ENCODE measurements at regions not wholly inside any gene's neighbourhood (a gene's known extent, or its start where the extent isn't known, plus 50 kb on each side); places are given as distances from the start of the nearest gene placed in this dataset.
A peak's percentile ranks its signal among the peaks of the same experiment; 100 is the strongest.
"Not testable (repeated sequence)": the region's sequence is repeated elsewhere in the genome, so short reads cannot be mapped to it uniquely, and the experiment has no call there.

DNA sequence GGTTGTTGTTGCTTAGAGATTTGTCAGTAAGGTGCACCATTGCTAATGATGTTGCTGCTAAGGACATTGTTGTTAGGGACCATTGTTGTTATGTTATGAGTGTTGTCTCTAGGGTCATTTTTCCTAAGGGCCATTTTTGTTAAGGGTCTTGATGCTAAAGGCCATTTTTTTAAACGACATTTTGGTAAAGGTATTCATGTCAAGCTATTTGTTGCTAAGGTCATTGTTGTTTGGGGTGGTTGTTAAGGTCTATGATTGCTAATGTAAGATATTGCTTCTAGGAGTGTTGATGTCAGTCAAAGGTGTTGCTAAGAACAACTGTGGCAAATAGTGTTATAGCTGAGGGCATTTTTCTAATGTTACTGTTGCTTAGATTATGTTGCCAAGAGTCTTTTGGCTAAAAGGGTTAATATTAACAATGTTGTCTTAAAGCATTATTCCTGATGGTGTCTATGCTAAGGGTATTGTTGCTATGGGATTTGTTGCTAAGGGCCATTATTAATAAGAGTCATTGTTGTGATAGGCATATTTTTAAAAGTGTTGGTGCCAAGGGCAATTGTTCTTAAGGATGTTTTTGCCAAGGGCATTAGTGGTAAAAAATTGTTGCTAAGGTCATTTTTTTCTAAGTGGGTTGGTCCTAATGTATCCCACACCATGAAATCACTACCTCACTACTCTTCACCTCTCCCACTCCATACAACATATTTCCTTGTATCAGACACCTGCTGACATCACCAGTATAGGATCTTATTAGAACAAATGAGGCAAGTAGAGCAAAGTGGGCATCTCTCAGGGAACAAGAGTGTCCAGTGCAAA is 56.2 kb downstream of the SPATA31A6 start:
- DNase-seq (ENCODE audit: extremely low read depth in 1 of 11, low read depth in 9 of 11, low spot score in 4 of 11): not testable (repeated sequence)

DNA sequence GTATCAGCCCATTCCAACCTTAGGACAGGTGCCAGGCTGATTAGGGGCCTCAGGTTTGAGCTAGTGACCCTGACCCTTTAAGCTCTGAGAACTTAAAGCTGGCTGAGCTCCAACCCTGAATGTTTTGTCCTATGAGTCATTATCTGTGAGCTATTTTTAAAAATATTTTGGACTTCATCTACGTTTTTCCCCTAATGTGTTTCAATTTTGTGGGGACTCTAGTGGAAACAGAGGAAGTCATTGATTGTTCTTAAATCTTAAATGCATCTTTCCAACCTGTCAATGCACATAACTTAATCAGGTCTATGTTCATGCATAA is 56.8 kb downstream of the SPATA31A6 start:
- DNase-seq (ENCODE audit: extremely low read depth in 1 of 11, low read depth in 9 of 11, low spot score in 4 of 11): not testable (repeated sequence)

DNA sequence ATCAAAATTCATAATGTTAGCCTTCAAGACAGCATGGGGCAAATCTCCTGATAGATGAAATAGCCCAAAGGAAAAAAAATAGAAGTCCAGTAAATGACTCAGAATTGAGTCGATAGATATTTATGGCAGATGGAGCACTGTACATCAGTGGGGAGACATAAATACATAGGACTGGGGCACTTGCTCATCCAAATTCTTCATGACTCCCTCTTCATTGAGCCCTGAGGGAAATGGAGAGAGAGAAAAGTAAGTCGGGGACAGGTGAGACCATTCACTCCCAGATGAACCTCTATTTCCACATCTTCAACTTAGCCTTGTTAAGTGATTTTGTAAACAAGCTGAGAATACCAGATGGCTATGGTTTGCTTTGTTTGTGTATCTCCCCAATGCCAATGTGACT is 59.8 kb downstream of the SPATA31A6 start:
- DNase-seq (ENCODE audit: extremely low read depth in 1 of 11, low read depth in 9 of 11, low spot score in 4 of 11): not testable (repeated sequence)

DNA sequence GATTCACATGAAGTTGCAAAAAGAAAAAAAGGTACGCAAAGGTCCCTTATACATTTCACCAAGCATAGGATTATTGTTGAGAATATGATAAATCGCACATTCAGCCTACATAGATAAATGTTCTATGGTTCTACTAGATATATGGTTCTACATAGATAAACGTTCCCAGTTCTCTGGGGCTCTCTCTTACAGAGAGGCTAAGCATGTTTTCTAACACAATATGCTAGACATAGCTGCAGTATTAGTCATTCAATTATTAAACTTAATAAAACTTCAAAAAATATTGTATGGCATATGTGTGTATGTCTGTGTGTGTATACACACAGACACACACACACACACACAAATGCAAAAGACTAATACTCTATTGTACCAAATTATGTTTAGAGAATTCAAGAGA is 60.4 kb downstream of the SPATA31A6 start:
- not testable (repeated sequence) for DNase-seq (ENCODE audit: extremely low read depth in 1 of 11, low read depth in 9 of 11, low spot score in 4 of 11)

DNA sequence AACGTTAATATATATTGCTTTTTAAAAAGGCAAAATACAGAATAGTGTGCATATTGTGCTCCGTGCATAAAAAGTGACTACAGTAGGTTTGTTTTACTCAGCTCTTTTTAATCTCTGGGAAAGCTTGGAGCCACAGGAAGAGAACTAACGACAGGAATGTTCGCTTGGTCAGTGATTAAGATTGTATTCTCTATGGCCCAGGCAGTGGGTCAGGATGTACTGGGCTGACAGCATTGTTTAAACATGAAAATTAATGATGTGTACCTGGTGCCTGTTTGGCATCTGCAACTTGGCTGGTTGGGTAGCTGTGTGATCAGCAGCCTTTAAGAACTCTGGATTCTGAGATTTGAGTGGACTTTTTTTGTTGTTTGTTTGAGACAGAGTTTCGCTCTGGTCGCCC is 85.3 kb downstream of the SPATA31A6 start:
- DNase-seq (ENCODE audit: extremely low read depth in 1 of 11, low read depth in 9 of 11, low spot score in 4 of 11): not testable (repeated sequence)

DNA sequence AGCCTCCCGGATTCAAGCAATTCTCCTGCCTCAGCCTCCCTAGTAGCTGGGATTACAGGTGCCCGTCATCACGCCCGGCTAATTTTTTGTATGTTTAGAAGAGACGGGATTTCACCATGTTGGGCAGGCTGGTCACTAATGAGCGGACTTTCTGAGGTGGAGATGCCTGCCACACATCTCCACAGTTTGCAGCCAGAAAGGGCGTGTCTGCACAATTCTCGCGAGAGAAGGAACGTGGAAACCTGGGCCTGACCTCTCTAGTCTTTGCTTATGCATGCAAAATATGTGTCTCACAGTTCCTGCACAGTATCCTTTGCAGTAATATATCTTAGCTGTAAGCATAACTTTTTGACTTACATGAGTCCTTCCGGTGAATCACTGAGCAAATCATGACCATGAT is 85.7 kb downstream of the SPATA31A6 start:
- DNase-seq (ENCODE audit: extremely low read depth in 1 of 11, low read depth in 9 of 11, low spot score in 4 of 11): not testable (repeated sequence)

DNA sequence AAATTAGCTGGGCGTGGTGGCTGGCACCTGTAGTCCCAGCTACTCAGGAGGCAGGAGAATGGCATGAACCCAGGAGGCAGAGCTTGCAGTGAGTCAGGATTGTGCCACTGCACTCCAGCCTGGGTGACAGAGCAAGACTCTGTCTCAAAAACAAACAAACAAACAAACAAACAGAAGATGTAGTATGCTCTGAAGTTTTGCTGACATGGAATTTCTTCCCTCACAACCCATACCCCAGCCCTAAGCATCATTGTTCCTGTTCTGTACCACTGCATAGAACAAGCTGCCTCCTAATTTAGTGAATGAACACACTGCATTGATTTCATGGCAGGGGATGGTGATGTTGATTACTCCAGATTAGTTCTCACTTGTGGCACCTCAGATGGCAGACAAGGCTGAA is 89.7 kb downstream of the SPATA31A6 start:
- not testable (repeated sequence) for DNase-seq (ENCODE audit: extremely low read depth in 1 of 11, low read depth in 9 of 11, low spot score in 4 of 11)

DNA sequence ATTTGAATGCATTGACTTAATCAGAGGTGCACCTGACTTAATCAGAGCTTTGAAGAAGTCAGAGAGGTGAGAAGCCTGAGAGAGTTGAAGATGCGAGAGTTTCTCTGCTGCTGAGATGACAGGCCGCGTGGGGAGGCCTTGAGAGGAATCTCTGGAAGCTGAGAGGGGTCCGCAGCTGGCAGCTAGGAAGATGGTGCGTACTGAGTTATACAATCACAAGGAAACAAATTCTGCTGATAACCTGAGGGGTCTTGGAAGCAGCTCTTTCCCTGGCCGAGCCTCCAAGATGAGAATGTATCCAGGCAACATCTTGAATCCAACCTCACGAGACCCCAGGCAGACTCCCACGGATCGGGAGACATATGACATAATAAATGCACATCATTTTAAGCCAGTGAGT is 91.7 kb downstream of the SPATA31A6 start:
- DNase-seq (ENCODE audit: extremely low read depth in 1 of 11, low read depth in 9 of 11, low spot score in 4 of 11): no peak

DNA sequence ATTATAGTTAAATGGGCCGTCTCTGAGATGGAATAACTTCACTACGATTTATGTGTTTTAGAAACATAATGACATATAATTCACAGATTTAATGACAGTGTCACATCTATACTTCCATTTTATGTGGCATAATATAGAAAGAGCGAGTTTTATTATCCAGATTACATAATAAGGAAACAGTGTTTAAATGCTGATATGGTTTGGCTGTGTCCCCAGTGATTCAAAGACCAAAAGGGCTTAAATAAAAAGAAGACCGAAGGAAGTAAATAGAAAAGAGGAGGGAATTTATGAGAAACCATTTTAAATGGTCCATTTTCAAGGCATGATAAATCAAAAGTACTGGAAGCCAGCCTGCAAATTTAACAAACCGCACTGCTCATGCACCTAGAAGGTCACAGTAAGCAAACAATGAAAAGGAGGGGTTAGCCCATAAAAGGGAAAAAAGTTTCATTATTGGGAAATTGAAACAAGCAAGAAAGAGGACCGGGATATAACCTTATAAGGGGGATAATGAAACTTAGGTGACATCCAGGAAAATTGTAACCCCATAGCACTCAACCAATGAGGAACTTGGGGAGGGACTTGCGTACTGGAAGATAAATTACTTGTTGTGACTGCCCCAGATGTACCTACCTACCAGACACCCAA is 99.2 kb downstream of the SPATA31A6 start:
- DNase-seq (ENCODE audit: extremely low read depth in 1 of 11, low read depth in 9 of 11, low spot score in 4 of 11): peak in 2 of 11 donors; percentile 1 to 4

DNA sequence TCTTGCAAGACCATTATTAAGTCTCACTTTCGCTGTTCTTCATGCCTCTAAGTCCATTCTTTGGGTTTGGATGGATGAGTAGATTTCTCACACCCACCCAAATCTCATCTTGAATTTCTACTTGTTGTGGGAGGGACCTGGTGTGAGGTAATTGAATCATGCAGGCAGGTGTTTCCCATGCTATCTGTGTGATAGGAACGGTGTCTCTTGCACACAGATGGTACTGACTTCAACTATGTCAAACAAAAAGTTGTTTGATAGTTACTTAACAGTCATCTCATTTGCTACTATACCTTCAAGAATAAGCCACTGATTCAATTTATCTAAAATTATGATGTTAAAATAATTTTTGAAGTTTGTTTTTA is 99.7 kb downstream of the SPATA31A6 start:
- DNase-seq (ENCODE audit: extremely low read depth in 1 of 11, low read depth in 9 of 11, low spot score in 4 of 11): not testable (repeated sequence)

DNA sequence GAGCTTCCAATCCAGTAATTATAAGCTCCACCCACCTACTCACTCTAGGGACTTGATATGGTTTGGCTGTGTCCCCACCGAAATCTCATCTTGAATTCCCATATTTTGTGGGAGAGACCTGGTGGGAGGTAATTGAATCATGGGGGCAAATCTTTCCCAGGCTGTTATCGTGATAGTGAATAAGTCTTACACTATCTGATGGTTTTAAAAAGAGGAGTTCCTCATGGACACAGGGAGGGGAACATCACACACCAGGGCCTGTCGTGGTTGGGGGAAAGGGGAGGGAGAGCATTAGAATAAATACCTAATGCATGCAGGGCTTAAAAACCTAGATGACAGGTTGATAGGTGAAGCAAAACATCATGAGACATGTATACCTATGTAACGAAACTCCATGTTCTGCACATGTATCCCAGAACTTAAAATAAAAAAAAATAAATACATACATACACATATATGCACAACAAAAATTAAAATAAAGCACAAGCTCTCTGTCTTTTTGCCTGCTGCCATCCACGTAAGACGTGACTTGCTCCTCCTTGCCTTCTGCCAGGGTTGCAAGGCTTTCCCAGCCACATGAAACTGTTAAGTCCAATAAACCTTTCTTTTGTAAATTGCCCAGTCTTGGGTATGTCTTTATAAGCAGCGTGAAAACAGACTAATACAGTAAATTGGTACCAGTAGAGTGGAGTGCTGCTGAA is 102.8 kb downstream of the SPATA31A6 start:
- DNase-seq (ENCODE audit: extremely low read depth in 1 of 11, low read depth in 9 of 11, low spot score in 4 of 11): not testable (repeated sequence)

DNA sequence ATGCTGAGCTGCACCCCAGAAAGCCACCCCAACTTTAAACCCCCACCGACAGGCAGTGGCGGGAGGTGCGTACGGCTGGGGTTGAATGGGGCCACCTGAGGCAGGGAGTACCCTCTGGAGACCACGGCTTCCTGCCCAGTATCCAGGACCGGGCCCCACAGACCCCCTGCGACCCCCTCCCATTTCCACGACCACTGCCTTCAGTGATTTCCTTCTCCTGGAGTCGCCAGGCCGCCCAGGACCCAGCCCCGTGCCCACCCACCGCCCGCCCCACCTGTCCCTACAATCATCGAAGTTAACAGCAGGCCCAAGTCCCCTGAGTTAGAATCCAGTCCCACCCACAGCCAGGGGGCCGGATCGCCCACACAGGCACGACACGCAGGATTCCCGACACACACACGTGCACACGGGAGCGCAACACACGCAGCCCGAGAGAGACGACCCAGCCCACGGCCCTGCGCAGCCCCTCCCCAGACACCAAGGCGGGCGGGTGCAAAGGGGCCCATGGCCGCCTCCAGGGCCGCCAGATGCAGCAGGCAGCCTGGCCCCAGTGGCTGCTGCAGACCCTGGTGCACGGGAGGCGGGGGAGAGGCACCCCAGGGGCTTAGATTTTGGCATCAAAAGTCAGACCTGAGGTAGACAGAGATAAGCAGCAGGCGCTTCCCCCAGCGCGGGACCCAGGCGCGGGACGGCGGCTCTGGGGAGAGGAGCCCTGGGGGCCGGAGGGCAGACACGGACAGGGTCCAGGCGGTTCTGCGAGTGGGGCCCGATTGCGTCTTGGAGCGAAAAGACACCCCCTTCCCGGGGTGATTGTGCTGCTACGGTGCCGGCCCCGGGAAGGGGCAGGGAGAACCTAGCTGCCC is 104.8 kb downstream of the SPATA31A6 start:
- DNase-seq (ENCODE audit: extremely low read depth in 1 of 11, low read depth in 9 of 11, low spot score in 4 of 11): not testable (repeated sequence)

DNA sequence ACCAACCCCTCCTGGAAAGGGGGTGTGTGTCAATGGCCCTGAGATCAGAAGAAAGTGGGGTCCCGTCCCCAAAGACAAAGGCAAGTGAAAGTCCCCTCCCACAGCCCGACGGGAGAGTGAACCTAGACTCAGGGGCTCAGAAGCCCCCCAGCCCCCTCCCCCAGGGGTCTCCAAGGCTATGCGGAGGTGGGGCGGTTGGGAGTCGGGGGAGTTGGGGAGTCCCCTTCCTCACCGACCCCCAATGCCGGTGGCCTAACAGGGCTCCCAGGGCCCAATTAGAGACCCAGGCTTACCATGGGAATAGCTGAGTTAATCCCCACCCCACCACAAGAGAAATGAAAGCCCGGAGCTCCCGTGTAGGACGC is 105.4 kb downstream of the SPATA31A6 start:
- not testable (repeated sequence) for DNase-seq (ENCODE audit: extremely low read depth in 1 of 11, low read depth in 9 of 11, low spot score in 4 of 11)

DNA sequence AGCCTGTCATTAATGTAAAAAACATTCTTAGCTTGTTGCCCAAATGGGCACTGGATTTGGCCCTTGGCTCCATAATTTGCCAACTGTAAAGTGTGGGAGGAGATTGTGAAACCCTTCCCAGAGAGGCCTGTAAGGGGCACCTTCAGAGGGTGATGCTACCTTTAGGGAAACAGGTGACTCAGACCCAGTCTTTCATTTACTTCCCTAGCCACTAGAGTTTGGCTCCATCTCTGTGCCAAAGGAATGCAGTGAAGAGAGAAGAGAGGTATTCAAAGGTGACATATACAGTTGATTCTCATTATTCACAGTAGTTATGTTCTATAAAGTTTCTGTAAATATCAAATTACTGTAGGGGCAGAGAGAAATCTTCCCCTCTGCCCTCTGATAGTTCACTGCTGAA is 116.7 kb downstream of the SPATA31A6 start:
- DNase-seq (ENCODE audit: extremely low read depth in 1 of 11, low read depth in 9 of 11, low spot score in 4 of 11): not testable (repeated sequence)

DNA sequence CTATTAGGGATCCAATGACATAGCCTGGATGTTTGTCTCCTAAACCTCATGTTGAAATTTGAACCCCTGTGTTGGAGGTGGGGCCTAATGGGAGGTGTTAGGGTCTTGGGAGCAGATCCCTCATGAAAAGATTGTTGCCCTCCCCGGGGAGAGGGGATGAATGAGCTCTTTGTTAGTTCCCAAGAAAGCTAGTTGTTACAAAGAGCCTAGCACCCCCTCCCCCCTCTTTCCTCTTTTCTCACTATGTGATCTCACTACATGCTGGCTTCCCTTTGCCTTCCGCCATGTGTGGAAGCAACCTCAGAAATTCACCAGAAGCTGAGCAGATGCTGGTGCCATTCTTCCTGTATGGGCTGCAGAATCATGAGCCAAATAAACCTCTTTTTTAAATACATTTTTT is 123.2 kb downstream of the SPATA31A6 start:
- DNase-seq (ENCODE audit: extremely low read depth in 1 of 11, low read depth in 9 of 11, low spot score in 4 of 11): not testable (repeated sequence)

DNA sequence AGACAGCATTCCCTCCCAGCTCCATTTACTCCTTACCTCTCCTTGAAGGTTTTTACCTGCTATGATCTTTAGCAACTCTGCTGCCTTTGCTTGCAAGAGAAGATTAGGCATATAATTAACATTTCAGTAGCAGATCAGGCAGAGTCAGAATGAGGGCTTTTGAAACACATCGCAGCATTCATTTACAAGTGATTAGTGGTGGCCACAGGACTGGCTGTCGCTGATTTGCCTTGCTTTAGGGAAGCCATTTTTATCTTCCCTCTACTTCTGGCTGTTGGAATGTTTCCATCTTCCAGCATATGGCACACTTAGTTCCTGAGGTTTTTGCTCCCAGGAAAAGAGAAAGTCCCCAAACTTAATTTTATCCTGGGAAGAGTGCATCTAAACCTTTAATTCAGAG is 124.0 kb downstream of the SPATA31A6 start:
- not testable (repeated sequence) for DNase-seq (ENCODE audit: extremely low read depth in 1 of 11, low read depth in 9 of 11, low spot score in 4 of 11)

DNA sequence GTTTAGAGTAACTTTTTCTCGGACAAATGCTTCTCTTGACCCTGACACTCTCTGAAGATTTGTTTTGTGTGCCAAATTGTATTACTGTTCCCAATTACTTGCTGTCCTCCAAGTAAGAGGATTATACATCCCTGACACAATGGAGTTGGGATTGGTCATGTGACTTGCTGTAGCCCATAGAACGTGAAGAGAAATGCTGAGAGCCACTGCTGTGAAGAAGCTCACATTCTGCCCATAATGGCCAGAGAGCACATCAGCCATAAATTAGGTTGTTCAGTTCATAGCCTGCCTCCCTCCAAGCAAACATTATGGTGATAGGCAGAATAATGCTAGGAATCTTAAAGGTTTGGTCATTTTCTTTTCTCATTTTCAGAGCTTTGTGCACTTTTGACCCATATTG is 127.5 kb downstream of the SPATA31A6 start:
- DNase-seq (ENCODE audit: extremely low read depth in 1 of 11, low read depth in 9 of 11, low spot score in 4 of 11): not testable (repeated sequence)

DNA sequence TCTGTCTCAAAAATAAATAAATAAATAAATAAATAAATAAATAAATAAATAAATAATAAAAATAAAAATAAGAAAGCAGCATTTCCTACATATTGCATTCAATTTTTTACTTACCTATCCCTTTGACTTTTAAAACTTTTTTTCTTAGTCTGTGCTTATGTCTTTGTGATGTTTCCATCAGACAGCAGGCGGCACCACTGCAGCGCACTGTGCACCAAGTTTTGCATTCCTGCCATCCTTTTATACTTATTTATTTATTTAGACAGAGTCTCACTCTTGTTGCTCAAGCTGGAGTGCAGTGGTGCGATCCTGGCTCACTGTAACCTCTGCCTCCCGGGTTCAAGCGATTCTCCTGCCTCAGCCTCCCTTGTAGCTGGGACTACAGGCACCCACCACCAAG is 132.6 kb downstream of the SPATA31A6 start:
- not testable (repeated sequence) for DNase-seq (ENCODE audit: extremely low read depth in 1 of 11, low read depth in 9 of 11, low spot score in 4 of 11)

DNA sequence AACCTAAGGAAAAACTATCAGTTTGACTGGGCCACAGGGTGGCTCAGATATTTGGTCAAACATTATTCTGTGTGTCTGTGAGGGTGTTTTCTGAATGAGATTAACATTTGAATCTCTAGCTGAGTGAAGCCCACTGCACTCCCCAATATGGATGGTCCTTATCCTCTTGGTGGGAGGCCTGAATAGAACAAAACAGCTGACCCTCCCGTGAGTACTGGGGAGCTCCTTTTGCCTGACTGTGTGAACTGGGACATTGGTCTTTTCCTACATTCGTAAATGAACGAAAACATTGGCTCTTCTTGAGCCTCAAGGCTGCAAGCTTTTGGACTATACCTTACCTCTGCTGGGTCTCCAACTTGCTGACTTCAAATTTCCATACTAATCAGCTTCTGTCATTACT is 134.2 kb downstream of the SPATA31A6 start:
- not testable (repeated sequence) for DNase-seq (ENCODE audit: extremely low read depth in 1 of 11, low read depth in 9 of 11, low spot score in 4 of 11)

Measured in renal cortex interstitium (tissue), 11 donors.